GM12865 (cell line): ENCODE measurements at regions not wholly inside any gene's neighbourhood (a gene's known extent, or its start where the extent isn't known, plus 50 kb on each side); places are given as distances from the start of the nearest gene placed in this dataset.
"Not testable (repeated sequence)": the region's sequence is repeated elsewhere in the genome, so short reads cannot be mapped to it uniquely, and the experiment has no call there.

Experiments
- DNase-seq: peaks from one replicate; pipeline ENCODE4 v3.0.0; 2010; ENCODE audit warnings: low read depth
- H3K4me3 ChIP-seq: 2 replicates; pipeline ENCODE4 v1.5.1; 2011; ENCODE audit warnings: mild to moderate bottlenecking, low read depth, low read length, control low read depth
- TF ChIP-seq, protein P1 (sequence below): IDR thresholded peaks from 2 replicates; pipeline ENCODE4 v1.5.1; 2011; ENCODE audit warnings: low read length, control low read depth, low read depth, inconsistent platforms; ENCODE audit not compliant: insufficient read depth; ENCODE audit errors: missing control alignments

DNA sequence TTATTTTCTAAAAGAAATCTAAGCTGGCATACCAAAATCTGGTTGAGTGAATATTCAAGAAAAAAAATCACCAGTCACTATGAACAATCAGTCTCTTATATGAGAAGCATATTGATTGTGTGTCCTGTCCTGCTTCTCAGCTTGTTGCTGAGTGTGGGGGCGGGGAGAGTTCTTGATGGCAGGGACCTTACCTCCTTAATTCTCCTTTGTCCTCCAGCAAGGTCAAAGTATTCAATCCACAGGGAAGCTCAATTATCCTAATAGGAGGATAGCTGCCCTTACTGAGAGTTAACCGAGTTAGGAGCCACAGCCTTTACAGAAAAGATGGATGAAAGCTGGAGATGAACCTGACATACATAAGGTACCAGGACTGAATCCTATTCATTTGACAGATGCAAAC lies 154.0 kb downstream of the LY86 start:
- TF ChIP-seq, protein P1, sequence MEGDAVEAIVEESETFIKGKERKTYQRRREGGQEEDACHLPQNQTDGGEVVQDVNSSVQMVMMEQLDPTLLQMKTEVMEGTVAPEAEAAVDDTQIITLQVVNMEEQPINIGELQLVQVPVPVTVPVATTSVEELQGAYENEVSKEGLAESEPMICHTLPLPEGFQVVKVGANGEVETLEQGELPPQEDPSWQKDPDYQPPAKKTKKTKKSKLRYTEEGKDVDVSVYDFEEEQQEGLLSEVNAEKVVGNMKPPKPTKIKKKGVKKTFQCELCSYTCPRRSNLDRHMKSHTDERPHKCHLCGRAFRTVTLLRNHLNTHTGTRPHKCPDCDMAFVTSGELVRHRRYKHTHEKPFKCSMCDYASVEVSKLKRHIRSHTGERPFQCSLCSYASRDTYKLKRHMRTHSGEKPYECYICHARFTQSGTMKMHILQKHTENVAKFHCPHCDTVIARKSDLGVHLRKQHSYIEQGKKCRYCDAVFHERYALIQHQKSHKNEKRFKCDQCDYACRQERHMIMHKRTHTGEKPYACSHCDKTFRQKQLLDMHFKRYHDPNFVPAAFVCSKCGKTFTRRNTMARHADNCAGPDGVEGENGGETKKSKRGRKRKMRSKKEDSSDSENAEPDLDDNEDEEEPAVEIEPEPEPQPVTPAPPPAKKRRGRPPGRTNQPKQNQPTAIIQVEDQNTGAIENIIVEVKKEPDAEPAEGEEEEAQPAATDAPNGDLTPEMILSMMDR = no peak
- H3K4me3 ChIP-seq = no peak overlapping the region
- DNase-seq = no peak

DNA sequence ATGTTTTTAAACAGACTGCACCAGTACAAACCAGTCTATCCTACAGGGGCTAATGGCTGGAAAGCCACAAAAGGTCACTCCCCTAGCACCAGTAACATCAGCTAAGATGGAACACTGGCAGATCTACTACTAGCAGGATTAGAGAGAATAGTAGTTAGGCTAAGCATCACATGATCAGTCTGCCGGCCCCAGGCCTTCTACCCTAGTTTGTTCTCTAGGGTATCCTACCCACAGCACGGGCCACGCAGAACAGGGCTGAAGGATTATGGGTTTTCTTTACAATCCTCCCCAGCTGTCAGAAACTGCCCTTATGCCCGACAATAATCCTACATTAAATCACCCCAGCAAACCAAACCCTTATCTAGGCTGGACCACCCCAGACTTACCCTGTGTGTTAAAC lies 156.0 kb downstream of the LY86 start:
- TF ChIP-seq, protein P1 = no peak
- DNase-seq = no peak
- no peak overlapping the region for H3K4me3 ChIP-seq

DNA sequence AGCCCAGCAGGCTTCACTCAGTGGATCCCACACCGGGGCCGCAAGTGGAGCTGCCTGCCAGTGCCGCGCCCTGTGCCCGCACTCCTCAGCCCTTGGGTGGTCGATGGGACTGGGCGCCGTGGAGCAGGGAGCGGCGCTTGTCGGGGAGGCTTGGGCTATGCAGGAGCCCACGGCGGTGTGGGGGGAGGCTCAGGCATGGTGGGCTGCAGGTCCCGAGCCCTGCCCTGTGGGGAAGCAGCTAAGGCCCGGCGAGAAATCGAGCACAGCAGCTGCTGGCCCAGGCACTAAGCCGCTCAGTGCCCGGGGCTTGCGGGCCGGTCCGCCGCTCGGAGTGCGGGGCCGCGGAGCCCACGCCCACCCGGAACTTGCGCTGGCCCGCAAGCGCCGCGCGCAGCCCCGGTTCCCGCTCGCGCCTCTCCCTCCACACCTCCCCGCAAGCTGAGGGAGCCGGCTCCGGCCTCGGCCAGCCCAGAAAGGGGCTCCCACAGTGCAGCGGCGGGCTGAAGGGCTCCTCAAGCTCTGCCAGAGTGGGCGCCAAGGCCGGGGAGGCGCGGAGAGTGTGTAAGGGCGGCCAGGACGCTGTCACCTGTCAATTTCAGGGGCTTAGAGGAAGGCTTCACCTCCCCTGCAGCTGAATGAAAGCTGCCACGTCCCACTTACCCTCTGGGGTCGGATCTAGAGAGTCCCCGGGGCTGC lies 157.3 kb downstream of the LY86 start:
- not testable (repeated sequence) for H3K4me3 ChIP-seq, DNase-seq

DNA sequence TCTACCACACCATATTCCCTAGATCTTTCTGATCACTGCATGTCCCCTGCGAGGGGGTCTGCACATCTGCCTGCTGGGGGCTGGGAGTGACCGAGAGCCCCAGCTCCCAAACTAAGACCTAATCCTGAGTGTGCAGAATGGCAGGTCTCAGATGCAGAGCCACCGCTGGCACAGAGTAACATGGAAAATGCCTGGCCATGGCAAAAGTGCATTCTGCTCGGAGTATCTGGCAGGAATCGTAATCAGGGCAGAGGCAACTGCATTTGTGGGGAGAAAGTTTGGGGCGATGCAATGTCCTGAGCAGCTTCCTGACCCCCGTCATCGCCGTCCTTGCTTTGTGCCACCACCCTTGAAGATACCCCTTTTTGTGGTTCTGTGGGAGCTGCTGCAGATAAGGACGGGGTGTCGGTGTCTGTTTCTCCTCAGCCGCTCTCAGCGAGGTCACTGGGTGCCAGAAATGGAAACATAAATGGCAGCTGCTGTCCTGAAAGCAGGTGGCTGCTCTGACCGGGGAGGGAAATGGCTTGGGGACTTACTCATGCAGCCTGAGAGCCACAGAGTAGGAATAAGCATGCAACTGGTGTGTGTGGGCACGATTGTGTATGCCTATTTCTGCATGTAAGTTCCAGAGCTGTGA lies 157.9 kb downstream of the LY86 start:
- no peak overlapping the region for H3K4me3 ChIP-seq
- no peak for DNase-seq
- TF ChIP-seq, protein P1 = no peak

DNA sequence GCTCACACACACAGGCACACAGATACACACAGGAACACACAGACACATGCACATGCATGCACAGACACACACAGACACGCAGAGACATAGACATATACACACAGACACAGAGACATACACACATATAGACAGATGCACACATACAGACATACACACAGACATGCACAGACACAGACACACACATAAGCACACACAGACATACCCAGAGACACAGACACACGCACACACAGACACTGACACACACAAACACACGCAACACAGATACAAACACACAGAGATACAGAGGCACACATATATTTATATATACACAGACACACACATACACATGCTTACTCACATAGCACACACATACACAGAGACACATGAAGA lies 158.4 kb downstream of the LY86 start:
- TF ChIP-seq, protein P1 = no peak
- no peak for DNase-seq
- no peak overlapping the region for H3K4me3 ChIP-seq

DNA sequence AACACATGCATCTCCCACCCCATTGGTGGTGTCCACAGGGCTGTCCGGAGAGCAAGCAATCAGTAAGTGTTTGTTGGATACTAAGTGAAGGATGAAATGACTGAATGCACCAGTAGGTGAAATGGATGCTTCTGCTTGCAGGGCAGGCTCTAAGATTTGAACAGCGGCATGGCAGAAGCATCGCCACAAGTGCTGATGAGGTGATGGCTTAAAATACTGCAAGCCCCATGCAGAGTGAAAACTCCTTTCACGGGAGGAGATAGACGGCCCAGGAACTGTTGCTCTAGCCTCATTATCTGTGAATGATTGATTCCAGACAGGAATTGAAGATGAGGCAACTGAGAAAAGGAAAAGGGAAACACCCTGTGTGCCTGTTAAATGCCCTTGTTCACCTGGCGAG lies 158.9 kb downstream of the LY86 start:
- no peak for DNase-seq
- no peak overlapping the region for H3K4me3 ChIP-seq
- TF ChIP-seq, protein P1 = no peak

DNA sequence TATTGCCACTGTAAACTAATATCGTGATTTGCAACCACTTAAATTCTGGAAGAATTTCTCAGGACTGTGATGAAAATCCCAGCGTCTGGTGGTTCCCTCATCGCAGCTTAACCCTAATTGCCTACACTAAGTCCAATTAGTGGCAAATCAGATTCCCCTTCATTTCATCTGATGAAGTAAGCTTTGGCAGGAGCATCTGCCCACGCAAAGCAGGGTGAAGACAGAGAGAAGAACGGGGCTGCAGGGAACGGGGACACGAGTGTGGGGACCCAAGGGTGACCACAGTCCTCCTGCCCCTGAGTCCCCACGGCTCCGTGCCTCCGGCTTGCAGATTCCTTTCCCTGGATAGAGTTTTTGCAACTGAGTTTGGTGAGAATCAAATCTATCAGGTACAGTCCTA lies 159.5 kb downstream of the LY86 start:
- no peak overlapping the region for H3K4me3 ChIP-seq
- TF ChIP-seq, protein P1 = no peak
- no peak for DNase-seq
